HepG2 (cell line): ENCODE measurements at regions not wholly inside any gene's neighbourhood (a gene's known extent, or its start where the extent isn't known, plus 50 kb on each side); places are given as distances from the start of the nearest gene placed in this dataset.

ENCODE experiments used
- BCL3 ChIP-seq: sonication (generic); formaldehyde crosslinking; IDR thresholded peaks from 2 replicates; pipeline ENCODE4 v1.5.1; 2020; ENCODE audit warnings: mild to moderate bottlenecking, missing genetic modification reagents, moderate library complexity
- CREBL2 ChIP-seq: sonication (generic); formaldehyde crosslinking; IDR thresholded peaks from 2 replicates; pipeline ENCODE4 v1.8.1; 2023; ENCODE audit warnings: missing genetic modification reagents, mild to moderate bottlenecking, borderline replicate concordance
- DPF2 ChIP-seq: sonication (generic); formaldehyde crosslinking; IDR thresholded peaks from 2 replicates; pipeline ENCODE4 v1.4.0; 2020; ENCODE audit warnings: mild to moderate bottlenecking, low read depth, missing genetic modification reagents, borderline replicate concordance
- EED ChIP-seq: sonication (generic); formaldehyde crosslinking; IDR thresholded peaks from 2 replicates; pipeline ENCODE4 v1.5.0; 2020; ENCODE audit warnings: mild to moderate bottlenecking, missing genetic modification reagents
- ELK4 ChIP-seq: sonication (generic); formaldehyde crosslinking; IDR thresholded peaks from 2 replicates; pipeline ENCODE4 v1.9.0; 2021; ENCODE audit warnings: missing genetic modification reagents, borderline replicate concordance
- GATA4 ChIP-seq: sonication (generic); IDR thresholded peaks from 2 replicates; pipeline ENCODE4 v1.6.1; 2016; ENCODE audit warnings: antibody characterized with exemption, low read depth, borderline replicate concordance
- HNF1A ChIP-seq, 2 experiments: sonication (generic) in 1 of 2; formaldehyde crosslinking in 1 of 2; IDR thresholded peaks; 2 replicates each; pipeline versions ENCODE4 v1.4.0 to v1.6.1; 2016 to 2020; ENCODE audit warnings: borderline replicate concordance in 1 of 2, low read depth in 1 of 2, mild to moderate bottlenecking in 1 of 2, missing genetic modification reagents in 1 of 2
- ISL2 ChIP-seq: sonication (generic); formaldehyde crosslinking; IDR thresholded peaks from 2 replicates; pipeline ENCODE4 v1.5.0; 2020; ENCODE audit warnings: missing genetic modification reagents
- ONECUT2 ChIP-seq: sonication (generic); formaldehyde crosslinking; IDR thresholded peaks from 2 replicates; pipeline ENCODE4 v1.4.0; 2020; ENCODE audit warnings: missing genetic modification reagents
- POLR2A ChIP-seq, 2 experiments: IDR thresholded peaks; 2 replicates each; pipeline ENCODE4 v1.6.1; 2011; ENCODE audit warnings: low read depth in 2 of 2, low read length in 2 of 2, mild to moderate bottlenecking in 1 of 2, moderate library complexity in 1 of 2; ENCODE audit not compliant: insufficient read depth in 1 of 2
- SETDB1 ChIP-seq: sonication (generic); formaldehyde crosslinking; IDR thresholded peaks from 2 replicates; pipeline ENCODE4 v1.5.1; 2020; ENCODE audit warnings: missing genetic modification reagents, mild to moderate bottlenecking, borderline replicate concordance
- ZNF205 ChIP-seq: IDR thresholded peaks from 2 replicates; pipeline ENCODE4 v1.6.1; 2018; ENCODE audit warnings: missing biosample characterization, missing genetic modification reagents
- ZNF224 ChIP-seq: sonication (generic); formaldehyde crosslinking; IDR thresholded peaks from 2 replicates; pipeline ENCODE4 v1.5.0; 2020; ENCODE audit warnings: mild to moderate bottlenecking, missing genetic modification reagents
- ZNF543 ChIP-seq: sonication (generic); formaldehyde crosslinking; IDR thresholded peaks from 2 replicates; pipeline ENCODE4 v1.4.0; 2020; ENCODE audit warnings: mild to moderate bottlenecking, missing genetic modification reagents
- ZNF609 ChIP-seq: sonication (generic); formaldehyde crosslinking; IDR thresholded peaks from 2 replicates; pipeline ENCODE4 v1.4.0; 2020; ENCODE audit warnings: mild to moderate bottlenecking, missing genetic modification reagents, borderline replicate concordance
- ZNF777 ChIP-seq: sonication (generic); formaldehyde crosslinking; IDR thresholded peaks from 2 replicates; pipeline ENCODE4 v1.4.0; 2020; ENCODE audit warnings: missing genetic modification reagents
- ZNF841 ChIP-seq: sonication (generic); formaldehyde crosslinking; IDR thresholded peaks from 2 replicates; pipeline ENCODE4 v1.8.1; 2023; ENCODE audit warnings: missing genetic modification reagents, borderline replicate concordance
- TF ChIP-seq, protein P1 (sequence below): sonication (generic); formaldehyde crosslinking; IDR thresholded peaks from 2 replicates; pipeline ENCODE4 v1.5.0; 2020; ENCODE audit warnings: missing genetic modification reagents

DNA sequence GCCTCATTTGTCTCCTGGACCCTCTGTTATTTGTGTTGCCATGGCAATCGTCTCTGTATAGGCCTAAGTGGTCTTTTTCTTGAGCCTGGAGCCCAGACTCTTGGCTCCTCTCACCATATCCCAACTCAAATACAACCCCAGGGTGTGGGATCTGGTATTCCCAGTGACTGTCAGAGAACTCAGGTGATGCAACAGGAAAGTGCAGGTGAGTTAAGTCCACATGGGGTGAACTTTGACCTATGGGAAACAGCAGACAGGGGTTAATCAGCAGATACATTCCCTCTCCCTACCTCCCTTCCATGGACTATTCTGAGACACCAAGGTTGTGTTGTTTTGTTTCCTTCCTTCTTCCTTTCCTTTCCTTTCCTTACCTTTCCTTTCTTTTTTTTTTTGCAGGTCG, 130.9 kb upstream of the RPS6KA3 start (continued):
- TF ChIP-seq BCL3 (CRISPR knock-in tag) (no peak), ZNF841 (CRISPR knock-in tag) (no peak), GATA4 (no peak), SETDB1 (CRISPR knock-in tag) (no peak), ZNF777 (no peak), CREBL2 (CRISPR knock-in tag) (no peak), ONECUT2 (no peak), DPF2 (CRISPR knock-in tag) (no peak), ZNF609 (CRISPR knock-in tag) (no peak), ZNF543 (CRISPR knock-in tag) (no peak), ELK4 (CRISPR knock-in tag) (no peak), POLR2A (IDR thresholded peaks at IDR 0.05; ENCODE audit: insufficient read depth in 1 of 2, low read depth in 2 of 2, low read length in 2 of 2) (no peak), HNF1A (IDR thresholded peaks at IDR 0.05; ENCODE audit: low read depth) (no peak), HNF1A (CRISPR knock-in tag; IDR thresholded peaks at IDR 0.05; ENCODE audit: borderline replicate concordance) (no peak), ZNF205 (CRISPR knock-in tag) (no peak), ZNF224 (CRISPR knock-in tag) (no peak), EED (CRISPR knock-in tag) (no peak), ISL2 (CRISPR knock-in tag) (peak; percentile 38; the same call in 1 of the 2 replicates)
- TF ChIP-seq, protein P1, sequence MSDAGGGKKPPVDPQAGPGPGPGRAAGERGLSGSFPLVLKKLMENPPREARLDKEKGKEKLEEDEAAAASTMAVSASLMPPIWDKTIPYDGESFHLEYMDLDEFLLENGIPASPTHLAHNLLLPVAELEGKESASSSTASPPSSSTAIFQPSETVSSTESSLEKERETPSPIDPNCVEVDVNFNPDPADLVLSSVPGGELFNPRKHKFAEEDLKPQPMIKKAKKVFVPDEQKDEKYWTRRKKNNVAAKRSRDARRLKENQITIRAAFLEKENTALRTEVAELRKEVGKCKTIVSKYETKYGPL (CRISPR knock-in tag): no peak
